Sigmoid colon (tissue), 6 donors: ENCODE measurements at regions not wholly inside any gene's neighbourhood (a gene's known extent, or its start where the extent isn't known, plus 50 kb on each side); places are given as distances from the start of the nearest gene placed in this dataset.

Source experiments
- DNase-seq: peaks from one replicate; pipeline ENCODE4 v3.0.0-alpha.2; 2019
- H3K27ac ChIP-seq, 4 donors: fragments of 200-600 bp; sonication (generic); one replicate each; pipeline ENCODE4 v1.5.1; 2016 to 2019; ENCODE audit warnings: mild to moderate bottlenecking in 1 of 4
- H3K27me3 ChIP-seq, 3 donors: fragments of 200-600 bp; sonication (generic); one replicate each; pipeline ENCODE4 v1.5.1; 2019; ENCODE audit warnings: mild to moderate bottlenecking in 1 of 3
- H3K36me3 ChIP-seq, 4 donors: fragments of 200-600 bp; sonication (generic); one replicate each; pipeline ENCODE4 v1.5.1; 2016 to 2019
- H3K4me1 ChIP-seq, 4 donors: fragments of 200-600 bp; sonication (generic); one replicate each; pipeline ENCODE4 v1.5.1; 2017 to 2019
- H3K4me3 ChIP-seq, 4 donors: fragments of 200-600 bp; sonication (generic); one replicate each; pipeline ENCODE4 v1.5.1; 2017 to 2019; ENCODE audit warnings: mild to moderate bottlenecking in 2 of 4, moderate library complexity in 1 of 4
- H3K9me3 ChIP-seq, 4 donors: fragments of 200-600 bp in 3 of 4; sonication (generic) in 3 of 4; one replicate each; pipeline versions ENCODE4 v1.5.1 to v1.6.1; 2013 to 2019
- EP300 ChIP-seq, 4 donors: sonication (generic); formaldehyde crosslinking; IDR thresholded peaks; one replicate each; pipeline ENCODE4 v1.6.1; 2017; ENCODE audit warnings: antibody characterized with exemption in 4 of 4
- POLR2A ChIP-seq, 2 donors: fragments of 450-650 bp; IDR thresholded peaks; one replicate each; pipeline ENCODE4 v1.6.1; 2016; ENCODE audit warnings: antibody characterized with exemption in 2 of 2, mild to moderate bottlenecking in 2 of 2, moderate library complexity in 2 of 2
- POLR2AphosphoS5 ChIP-seq, 4 donors: sonication (generic); formaldehyde crosslinking; IDR thresholded peaks; one replicate each; pipeline ENCODE4 v1.6.1; 2017; ENCODE audit warnings: antibody characterized with exemption in 4 of 4
- WGBS, 2 donors: extraction: QIAGEN DNeasy Blood & Tissue Kit; methylation state at CpG; one replicate each; pipeline ENCODE4 v1.1.7; 2013; 5-methylcytosine and 5-hydroxymethylcytosine counted together
- intact Hi-C: fragments of 100-400 bp; cut with DNase I; formaldehyde crosslinking; loops from one replicate; pipeline ENCODE4 v1.15.1; 2023
- TF ChIP-seq, protein P1 (sequence below), 4 experiments: fragments of 450-650 bp in 3 of 4; fragments of 200-600 bp in 1 of 4; IDR thresholded peaks; one replicate each; pipeline ENCODE4 v1.5.1; 2016 to 2019; ENCODE audit warnings: antibody characterized with exemption in 4 of 4, mild to moderate bottlenecking in 3 of 4, moderate library complexity in 2 of 4
- donor health status: healthy with polysubstance abuse.
- donor health status: healthy.

DNA sequence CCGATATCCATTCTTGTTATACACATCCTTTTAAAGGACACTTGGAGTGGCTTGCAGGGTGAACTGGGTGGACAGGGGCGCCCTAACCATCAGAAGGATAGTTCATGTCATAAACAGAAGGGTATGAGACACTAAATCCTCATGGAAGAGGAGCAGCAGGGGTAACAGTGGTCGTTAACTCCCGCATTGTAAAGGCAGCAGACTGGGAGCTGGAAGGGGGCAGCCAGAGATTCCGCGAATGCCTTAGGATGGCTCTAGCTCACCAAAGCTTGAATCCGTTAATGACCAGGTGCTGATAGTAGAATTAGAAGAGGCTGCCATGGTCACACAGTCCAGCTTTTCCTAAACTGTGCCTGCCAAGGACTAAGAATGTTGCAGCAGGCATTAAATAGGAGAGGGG is 85.2 kb upstream of the ANKRD34C start:
- DNase-seq: no peak
- intact Hi-C loops: no loop called here
- no peak overlapping the region for H3K27ac ChIP-seq
- H3K4me3 ChIP-seq: no peak overlapping the region
- 61 to 62% methylated on average over 7 of the region's 7 CpGs for WGBS, 2 donors
- no peaks in the 10 kb centered on the region for H3K9me3 ChIP-seq
- no peaks in the 10 kb centered on the region for H3K27me3 ChIP-seq
- H3K36me3 ChIP-seq: no peaks in the 10 kb centered on the region
- TF ChIP-seq, protein P1, sequence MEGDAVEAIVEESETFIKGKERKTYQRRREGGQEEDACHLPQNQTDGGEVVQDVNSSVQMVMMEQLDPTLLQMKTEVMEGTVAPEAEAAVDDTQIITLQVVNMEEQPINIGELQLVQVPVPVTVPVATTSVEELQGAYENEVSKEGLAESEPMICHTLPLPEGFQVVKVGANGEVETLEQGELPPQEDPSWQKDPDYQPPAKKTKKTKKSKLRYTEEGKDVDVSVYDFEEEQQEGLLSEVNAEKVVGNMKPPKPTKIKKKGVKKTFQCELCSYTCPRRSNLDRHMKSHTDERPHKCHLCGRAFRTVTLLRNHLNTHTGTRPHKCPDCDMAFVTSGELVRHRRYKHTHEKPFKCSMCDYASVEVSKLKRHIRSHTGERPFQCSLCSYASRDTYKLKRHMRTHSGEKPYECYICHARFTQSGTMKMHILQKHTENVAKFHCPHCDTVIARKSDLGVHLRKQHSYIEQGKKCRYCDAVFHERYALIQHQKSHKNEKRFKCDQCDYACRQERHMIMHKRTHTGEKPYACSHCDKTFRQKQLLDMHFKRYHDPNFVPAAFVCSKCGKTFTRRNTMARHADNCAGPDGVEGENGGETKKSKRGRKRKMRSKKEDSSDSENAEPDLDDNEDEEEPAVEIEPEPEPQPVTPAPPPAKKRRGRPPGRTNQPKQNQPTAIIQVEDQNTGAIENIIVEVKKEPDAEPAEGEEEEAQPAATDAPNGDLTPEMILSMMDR (IDR thresholded peaks at IDR 0.05): no peak
- TF ChIP-seq POLR2A (IDR thresholded peaks at IDR 0.05) (no peak), EP300 (IDR thresholded peaks at IDR 0.05) (no peak), POLR2AphosphoS5 (IDR thresholded peaks at IDR 0.05) (no peak)
- H3K4me1 ChIP-seq: no peaks in the 10 kb centered on the region

DNA sequence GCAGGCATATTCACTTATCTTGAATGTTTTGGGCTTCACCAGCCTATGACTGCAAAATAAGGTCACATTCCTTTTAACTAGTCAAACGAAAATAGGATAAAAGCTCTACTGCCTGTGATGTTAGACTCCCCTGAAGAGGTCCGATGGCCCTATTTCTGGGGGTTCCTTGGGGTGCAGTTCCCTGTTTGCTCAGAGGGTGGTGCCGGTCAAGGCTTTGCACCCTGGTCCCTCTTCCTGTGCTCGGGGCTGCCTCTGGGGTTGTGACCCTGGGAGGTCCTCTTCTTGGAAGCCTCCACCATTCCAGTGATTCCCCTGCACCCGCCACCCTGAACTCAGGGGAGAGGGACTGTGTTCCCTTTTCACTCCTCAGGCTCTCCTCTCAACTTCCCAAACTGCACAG is 86.7 kb upstream of the ANKRD34C start:
- H3K27me3 ChIP-seq: no peaks in the 10 kb centered on the region
- H3K27ac ChIP-seq: no peak overlapping the region
- no peaks in the 10 kb centered on the region for H3K36me3 ChIP-seq
- TF ChIP-seq POLR2AphosphoS5 (IDR thresholded peaks at IDR 0.05) (no peak), POLR2A (IDR thresholded peaks at IDR 0.05) (no peak), EP300 (IDR thresholded peaks at IDR 0.05) (no peak)
- TF ChIP-seq, protein P1 (IDR thresholded peaks at IDR 0.05): no peak
- no peaks in the 10 kb centered on the region for H3K9me3 ChIP-seq
- intact Hi-C loops: no loop called here
- H3K4me1 ChIP-seq: no peaks in the 10 kb centered on the region
- DNase-seq: no peak
- no peak overlapping the region for H3K4me3 ChIP-seq
- 53 to 73% methylated on average over 5 of the region's 5 CpGs for WGBS, 2 donors

DNA sequence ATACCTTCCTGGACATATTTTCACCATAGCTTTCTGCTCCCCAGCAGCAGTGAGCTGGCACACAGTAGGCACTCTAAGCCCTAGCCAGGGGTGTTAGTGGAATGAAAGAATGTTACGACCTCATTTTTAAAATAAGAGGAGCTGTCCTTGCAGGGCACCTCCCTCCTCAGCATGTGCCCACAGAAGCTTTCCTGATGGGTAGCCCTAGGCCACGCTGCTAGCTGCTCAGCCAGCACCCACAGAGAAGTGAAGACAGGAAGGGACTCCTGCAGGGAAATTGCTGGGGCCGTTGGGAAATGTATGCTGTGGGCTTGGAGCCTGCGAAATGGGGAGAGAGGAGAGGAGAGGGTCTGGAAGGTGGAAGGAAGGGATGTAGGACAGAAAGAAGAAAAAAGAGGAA is 87.3 kb upstream of the ANKRD34C start:
- WGBS, 2 donors: 46 to 59% methylated on average over 4 of the region's 4 CpGs
- Histone ChIP-seq H3K4me3 (no peak overlapping the region), H3K9me3 (no peaks in the 10 kb centered on the region), H3K27me3 (no peaks in the 10 kb centered on the region), H3K27ac (no peak overlapping the region), H3K36me3 (no peaks in the 10 kb centered on the region), H3K4me1 (no peaks in the 10 kb centered on the region)
- DNase-seq: no peak
- TF ChIP-seq, protein P1 (IDR thresholded peaks at IDR 0.05): no peak
- TF ChIP-seq POLR2A (IDR thresholded peaks at IDR 0.05): no peak
- TF ChIP-seq EP300 (IDR thresholded peaks at IDR 0.05): no peak
- TF ChIP-seq POLR2AphosphoS5 (IDR thresholded peaks at IDR 0.05): no peak
- intact Hi-C loops: no loop called here

DNA sequence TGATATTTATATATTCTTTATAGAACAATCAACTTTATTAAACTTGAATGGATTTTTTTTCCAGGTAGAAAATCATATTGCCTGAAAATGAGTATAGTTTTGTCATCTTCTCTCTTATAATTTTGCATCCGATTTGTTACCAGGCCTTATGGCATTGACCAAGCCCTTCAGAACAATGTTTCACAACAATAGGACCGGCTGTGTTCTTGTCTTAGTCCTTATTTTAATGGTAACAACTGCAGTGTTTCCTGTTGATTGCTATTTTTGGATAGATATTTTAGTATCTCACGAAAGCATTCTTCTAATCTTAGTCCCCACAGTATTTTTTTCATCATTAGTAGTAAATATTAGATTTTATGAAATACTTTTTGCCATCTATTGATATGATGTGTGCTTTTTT is 88.1 kb upstream of the ANKRD34C start:
- Histone ChIP-seq H3K4me3 (no peak overlapping the region), H3K27ac (no peak overlapping the region), H3K27me3 (no peaks in the 10 kb centered on the region), H3K9me3 (no peaks in the 10 kb centered on the region), H3K4me1 (no peaks in the 10 kb centered on the region), H3K36me3 (no peaks in the 10 kb centered on the region)
- intact Hi-C loops: no loop called here
- WGBS, 2 donors: 45 to 76% methylated on average over 3 of the region's 3 CpGs
- TF ChIP-seq POLR2AphosphoS5 (IDR thresholded peaks at IDR 0.05) (no peak), EP300 (IDR thresholded peaks at IDR 0.05) (no peak)
- TF ChIP-seq, protein P1 (IDR thresholded peaks at IDR 0.05): no peak
- no peak for DNase-seq

DNA sequence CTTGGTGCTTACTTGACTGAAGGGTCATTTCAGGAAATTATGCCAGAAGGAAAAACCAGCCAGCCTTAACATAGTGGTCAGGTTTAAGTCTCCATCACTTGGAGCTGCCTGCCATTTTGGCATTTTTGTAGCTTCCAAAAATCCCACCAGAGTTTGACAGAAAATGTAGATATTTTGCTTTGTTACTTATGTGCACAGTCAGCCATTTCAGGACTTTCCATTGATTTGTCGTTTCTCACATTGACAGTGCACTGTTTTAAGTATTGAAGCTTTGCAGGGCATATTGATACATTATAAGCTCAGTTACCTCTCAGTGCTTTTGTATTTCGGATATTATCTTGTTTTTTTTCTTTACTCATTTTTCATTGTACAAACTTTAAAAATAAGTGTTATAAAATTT is 89.0 kb upstream of the ANKRD34C start:
- Histone ChIP-seq H3K27ac (no peak overlapping the region), H3K4me1 (no peaks in the 10 kb centered on the region), H3K9me3 (no peaks in the 10 kb centered on the region), H3K4me3 (no peak overlapping the region), H3K36me3 (no peaks in the 10 kb centered on the region), H3K27me3 (no peaks in the 10 kb centered on the region)
- 63 to 87% methylated on average over 2 of the region's 2 CpGs for WGBS, 2 donors
- no peak for TF ChIP-seq POLR2AphosphoS5 (IDR thresholded peaks at IDR 0.05)
- TF ChIP-seq POLR2A (IDR thresholded peaks at IDR 0.05): no peak
- no peak for TF ChIP-seq EP300 (IDR thresholded peaks at IDR 0.05)
- TF ChIP-seq, protein P1 (IDR thresholded peaks at IDR 0.05): no peak
- DNase-seq: no peak
- intact Hi-C loops: no loop called here
